ENCODE measurements at regions not wholly inside any gene's neighbourhood (a gene's known extent, or its start where the extent isn't known, plus 50 kb on each side); places are given as distances from the start of the nearest gene placed in this dataset.

DNA sequence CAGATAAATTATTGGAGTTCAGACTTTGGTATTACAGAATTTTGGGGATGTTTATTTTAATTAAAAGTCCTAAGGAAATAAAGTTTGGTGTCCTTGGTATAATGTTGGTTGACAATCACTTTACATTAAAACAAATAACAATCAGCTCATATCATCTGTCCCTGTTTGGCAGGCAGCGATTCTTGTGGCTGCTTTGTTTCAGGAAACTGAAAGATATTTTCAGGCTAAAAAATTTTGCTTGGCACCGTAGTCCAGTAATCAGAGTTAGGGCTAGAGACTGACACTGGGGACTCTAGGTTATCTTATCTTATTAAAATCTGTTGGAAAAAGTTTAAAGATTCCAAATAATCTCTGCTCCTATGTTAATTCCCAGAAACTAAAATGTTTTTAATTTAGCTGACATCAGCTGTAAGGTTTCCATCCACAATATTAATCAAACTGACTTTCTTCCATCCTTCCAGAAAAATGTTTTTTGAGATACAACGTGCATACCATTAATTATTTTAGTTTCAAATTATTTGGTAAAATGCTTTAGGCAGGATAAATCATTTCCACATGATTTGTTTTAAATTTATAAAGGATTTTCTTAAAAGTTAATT, 97.6 kb downstream of the ZIC5 start:
- H3K79me2 ChIP-seq (ENCODE audit: low read depth): no peaks in the 10 kb centered on the region
- H3K27ac ChIP-seq: no peak overlapping the region
- no peaks in the 10 kb centered on the region for H3K9me3 ChIP-seq (ENCODE audit: insufficient read depth, low read depth)
- H3K4me3 ChIP-seq: no peak overlapping the region
- TF ChIP-seq, protein P1, sequence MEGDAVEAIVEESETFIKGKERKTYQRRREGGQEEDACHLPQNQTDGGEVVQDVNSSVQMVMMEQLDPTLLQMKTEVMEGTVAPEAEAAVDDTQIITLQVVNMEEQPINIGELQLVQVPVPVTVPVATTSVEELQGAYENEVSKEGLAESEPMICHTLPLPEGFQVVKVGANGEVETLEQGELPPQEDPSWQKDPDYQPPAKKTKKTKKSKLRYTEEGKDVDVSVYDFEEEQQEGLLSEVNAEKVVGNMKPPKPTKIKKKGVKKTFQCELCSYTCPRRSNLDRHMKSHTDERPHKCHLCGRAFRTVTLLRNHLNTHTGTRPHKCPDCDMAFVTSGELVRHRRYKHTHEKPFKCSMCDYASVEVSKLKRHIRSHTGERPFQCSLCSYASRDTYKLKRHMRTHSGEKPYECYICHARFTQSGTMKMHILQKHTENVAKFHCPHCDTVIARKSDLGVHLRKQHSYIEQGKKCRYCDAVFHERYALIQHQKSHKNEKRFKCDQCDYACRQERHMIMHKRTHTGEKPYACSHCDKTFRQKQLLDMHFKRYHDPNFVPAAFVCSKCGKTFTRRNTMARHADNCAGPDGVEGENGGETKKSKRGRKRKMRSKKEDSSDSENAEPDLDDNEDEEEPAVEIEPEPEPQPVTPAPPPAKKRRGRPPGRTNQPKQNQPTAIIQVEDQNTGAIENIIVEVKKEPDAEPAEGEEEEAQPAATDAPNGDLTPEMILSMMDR (conservative IDR thresholded peaks at IDR 0.05): no peak
- TF ChIP-seq EZH2 (IDR thresholded peaks at IDR 0.05; ENCODE audit: low read depth): no peak
- H3K36me3 ChIP-seq (ENCODE audit: low read depth): no peaks in the 10 kb centered on the region
- intact Hi-C loops (cut with micrococcal nuclease; ENCODE audit: unreplicated experiment): no loop called here
- H3K27me3 ChIP-seq (ENCODE audit: insufficient read depth, low read depth): no peaks in the 10 kb centered on the region
- H4K20me1 ChIP-seq (ENCODE audit: insufficient read depth): no peaks in the 10 kb centered on the region; the same call in 1 of the 2 replicates
- no peaks in the 10 kb centered on the region for H3F3A ChIP-seq (ENCODE audit: insufficient read depth, low read depth)
- ChIA-PET CTCF (no interaction called here), POLR2A (ENCODE audit: unreplicated experiment) (no interaction called here)
- no peak overlapping the region for H3K4me2 ChIP-seq
- no peak for DNase-seq
- 0 out of 2 replicates have a peak, but pooled peaks cover 14% of the 10 kb centered on the region for H3K4me1 ChIP-seq (replicated peaks; ENCODE audit: insufficient read depth)
- H3K9me2 ChIP-seq (ENCODE audit: insufficient read depth): no peaks in the 10 kb centered on the region
- no TSS peak for BruUV-seq (replicated peaks)
- no peak overlapping the region for H2AFZ ChIP-seq

DNA sequence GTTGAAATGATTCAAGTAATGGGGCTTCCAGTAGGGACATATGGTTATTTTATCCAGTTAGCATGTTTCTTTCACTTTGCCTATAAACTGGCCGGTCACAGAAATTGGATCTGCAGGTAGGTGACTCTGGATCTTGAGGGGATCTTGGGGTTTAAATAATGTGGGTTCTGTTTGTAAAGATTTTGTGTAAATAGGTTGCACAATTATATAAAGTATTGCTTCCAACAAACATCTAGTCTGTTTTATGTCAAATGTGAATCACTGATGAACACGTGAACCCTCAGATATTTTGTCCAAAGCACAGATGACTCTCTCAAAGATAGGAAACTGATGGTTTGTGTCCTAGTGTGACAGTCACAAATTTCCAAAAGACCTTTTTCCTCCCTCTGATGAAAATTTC, 98.4 kb downstream of the ZIC5 start:
- TF ChIP-seq, protein P1 (conservative IDR thresholded peaks at IDR 0.05): no peak
- Histone ChIP-seq H3K9me2 (ENCODE audit: insufficient read depth) (no peaks in the 10 kb centered on the region), H3K4me1 (replicated peaks; ENCODE audit: insufficient read depth) (0 out of 2 replicates have a peak, but pooled peaks cover 14% of the 10 kb centered on the region), H3K36me3 (ENCODE audit: low read depth) (no peaks in the 10 kb centered on the region), H3K27ac (no peak overlapping the region), H3K27me3 (ENCODE audit: insufficient read depth, low read depth) (no peaks in the 10 kb centered on the region), H3K4me2 (no peak overlapping the region), H3K4me3 (no peak overlapping the region), H3F3A (ENCODE audit: insufficient read depth, low read depth) (no peaks in the 10 kb centered on the region), H3K9me3 (ENCODE audit: insufficient read depth, low read depth) (no peaks in the 10 kb centered on the region), H4K20me1 (ENCODE audit: insufficient read depth) (no peaks in the 10 kb centered on the region; the same call in 1 of the 2 replicates), H3K79me2 (ENCODE audit: low read depth) (no peaks in the 10 kb centered on the region), H2AFZ (no peak overlapping the region)
- no TSS peak for BruUV-seq (replicated peaks)
- POLR2A ChIA-PET (ENCODE audit: unreplicated experiment): no interaction called here
- DNase-seq: no peak
- intact Hi-C loops (cut with micrococcal nuclease; ENCODE audit: unreplicated experiment): no loop called here
- CTCF ChIA-PET: no interaction called here

DNA sequence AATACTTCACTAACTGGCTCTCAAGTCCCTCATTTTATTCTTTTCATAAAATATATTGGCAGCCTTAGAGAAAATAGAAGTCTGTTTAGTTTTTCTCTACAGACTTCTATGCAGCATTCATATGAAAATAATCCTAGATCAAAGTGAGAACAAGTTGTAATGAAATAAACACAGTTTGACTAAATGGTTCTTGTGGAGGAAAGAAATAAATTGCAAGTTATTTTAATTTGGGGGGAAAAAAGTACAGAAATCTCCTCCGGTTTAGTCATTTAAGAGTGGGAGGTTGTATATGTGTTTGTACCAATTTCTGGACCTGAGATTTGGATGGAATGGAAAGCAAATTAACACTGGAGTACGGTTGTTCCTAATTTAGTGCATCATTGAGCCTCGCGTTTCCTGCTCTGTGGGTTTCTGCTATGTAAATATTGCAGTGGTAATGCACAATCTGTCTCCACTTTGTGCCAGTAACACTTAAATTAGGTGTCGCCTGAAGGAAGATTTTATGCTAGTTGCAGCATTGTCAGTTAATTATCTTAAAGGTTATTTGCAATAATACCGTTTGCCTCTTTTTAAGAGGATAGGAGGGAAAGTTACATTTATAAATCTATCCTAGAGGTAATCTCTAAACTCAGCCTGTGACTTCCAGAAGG, 100.2 kb downstream of the ZIC5 start:
- no peaks in the 10 kb centered on the region for H3K9me2 ChIP-seq (ENCODE audit: insufficient read depth)
- H3K79me2 ChIP-seq (ENCODE audit: low read depth): no peaks in the 10 kb centered on the region
- no peak overlapping the region for H3K4me3 ChIP-seq
- no peaks in the 10 kb centered on the region for H3K27me3 ChIP-seq (ENCODE audit: insufficient read depth, low read depth)
- no peaks in the 10 kb centered on the region for H3F3A ChIP-seq (ENCODE audit: insufficient read depth, low read depth)
- ChIA-PET POLR2A (ENCODE audit: unreplicated experiment) (no interaction called here), CTCF (no interaction called here)
- H3K27ac ChIP-seq: no peak overlapping the region
- H3K9me3 ChIP-seq (ENCODE audit: insufficient read depth, low read depth): no peaks in the 10 kb centered on the region
- DNase-seq: no peak
- no TSS peak for BruUV-seq (replicated peaks)
- no peak overlapping the region for H3K4me2 ChIP-seq
- TF ChIP-seq EZH2 (IDR thresholded peaks at IDR 0.05; ENCODE audit: low read depth): no peak
- TF ChIP-seq, protein P1 (conservative IDR thresholded peaks at IDR 0.05): no peak
- H3K4me1 ChIP-seq (replicated peaks; ENCODE audit: insufficient read depth): 0 out of 2 replicates have a peak, but pooled peaks cover 14% of the 10 kb centered on the region
- intact Hi-C loops (cut with micrococcal nuclease; ENCODE audit: unreplicated experiment): no loop called here
- H3K36me3 ChIP-seq (ENCODE audit: low read depth): no peaks in the 10 kb centered on the region
- H4K20me1 ChIP-seq (ENCODE audit: insufficient read depth): no peaks in the 10 kb centered on the region; the same call in 1 of the 2 replicates
- no peak overlapping the region for H2AFZ ChIP-seq
